ENCODE measurements at regions not wholly inside any gene's neighbourhood (a gene's known extent, or its start where the extent isn't known, plus 50 kb on each side); places are given as distances from the start of the nearest gene placed in this dataset.
A peak's percentile ranks its signal among the peaks of the same experiment; 100 is the strongest.

GRCh38 chr3:56987238-56987895, 73.1 kb upstream of the SPATA12 start:
- CTCF ChIA-PET, result interaction anchor here (3.2 kb wide), 1 partner anchor 188 kb away, joined by 32 read pairs; no protein-coding TSS in a partner anchor
- Histone ChIP-seq H3K4me1 (ENCODE audit: control insufficient read depth, insufficient read depth, low read length) (peaks cover 10% of the 10 kb centered on the region; the same call in 1 of the 2 replicates), H3K36me3 (ENCODE audit: control insufficient read depth, insufficient read depth, low read length) (no peaks in the 10 kb centered on the region), H2BK120ac (ENCODE audit: low read depth, low read length) (no peak overlapping the region), H4K20me1 (ENCODE audit: insufficient read depth, low read length) (no peaks in the 10 kb centered on the region), H4K91ac (ENCODE audit: insufficient read depth, low read depth, low read length) (no peak overlapping the region), H3K9me3 (ENCODE audit: control insufficient read depth, insufficient read depth, low read length) (no peaks in the 10 kb centered on the region), H2BK20ac (ENCODE audit: low read depth, low read length) (no peak overlapping the region), H3K4me3 (ENCODE audit: insufficient read depth, low read depth, low read length) (no peak overlapping the region), H3K9ac (ENCODE audit: low read depth, low read length) (no peak overlapping the region), H3K14ac (replicated peaks; ENCODE audit: low read depth, low read length) (no peak overlapping the region), H3K4me2 (ENCODE audit: low read depth, low read length) (no peak overlapping the region), H3K56ac (ENCODE audit: extremely low read depth, insufficient read depth, low read length) (no peak overlapping the region), H3K27me3 (ENCODE audit: control insufficient read depth, insufficient read depth, low read length) (peaks cover 18% of the 10 kb centered on the region), H4K8ac (ENCODE audit: low read depth in 2 of 2, low read length in 2 of 2) (no peak overlapping the region), H3K18ac (ENCODE audit: low read depth, low read length) (no peak overlapping the region; the same call in 1 of the 2 replicates), H2BK5ac (ENCODE audit: low read depth, low read length, poor library complexity, severe bottlenecking) (no peak overlapping the region), H2BK15ac (ENCODE audit: low read depth, low read length) (no peak overlapping the region), H3K9me1 (ENCODE audit: insufficient read depth, low read length) (no peaks in the 10 kb centered on the region; the same call in 1 of the 2 replicates), H2AFZ (replicated peaks; ENCODE audit: low read length, poor library complexity) (no peak overlapping the region), H3K27ac (ENCODE audit: insufficient read depth, low read length) (no peak overlapping the region), H3K4ac (ENCODE audit: low read depth, low read length) (no peak overlapping the region), H3K79me1 (ENCODE audit: low read depth in 1 of 2, low read length in 2 of 2) (no peaks in the 10 kb centered on the region), H3K23ac (ENCODE audit: low read depth, low read length) (no peak overlapping the region), H2AK5ac (ENCODE audit: low read depth, low read length) (no peak overlapping the region), H2AK9ac (replicated peaks; ENCODE audit: low read depth, low read length, poor library complexity) (no peak overlapping the region), H4K5ac (ENCODE audit: low read depth, low read length) (no peak overlapping the region)
- TF ChIP-seq RAD21 (IDR thresholded peaks at IDR 0.05; ENCODE audit: low read length) (peak; percentile 30; the same call in 1 of the 2 replicates), SMC3 (IDR thresholded peaks at IDR 0.05; ENCODE audit: low read depth, low read length) (peak; percentile 20; the same call in 1 of the 2 replicates), CTCF (conservative IDR thresholded peaks at IDR 0.05; ENCODE audit: low read depth, low read length) (peak; percentile 36), CHD1 (IDR thresholded peaks at IDR 0.05; ENCODE audit: low read depth, low read length) (no peak), BHLHE40 (IDR thresholded peaks at IDR 0.05; ENCODE audit: low read depth, low read length) (no peak)
- 80% methylated on average over 1 of the region's 6 CpGs; no CpG with 5 or more reads in 1 of the 2 experiments for WGBS, 2 experiments (ENCODE audit: extremely low coverage in 2 of 2, insufficient read length in 1 of 2)
- peak; percentile 24 for ATAC-seq (ENCODE audit: low read depth)
- in situ Hi-C loops (cut with MboI; ENCODE audit: low sequenced_read_pairs), result loop anchor here (5.0 kb wide), 2 partner anchors 190 to 285 kb away; no protein-coding TSS in a partner anchor
- intact Hi-C loops (cut with micrococcal nuclease), result loop anchor here (5.0 to 10.0 kb wide), 2 partner anchors 130 to 433 kb away; partner anchors contain the start of gene CCDC66
- no peak for DNase-seq
- dilution Hi-C loops (cut with HindIII; ENCODE audit: low sequenced_read_pairs, unreplicated experiment), result no loop called here
- BruUV-seq (replicated peaks), result no TSS peak
- POLR2A ChIA-PET (ENCODE audit: unreplicated experiment), result no interaction called here
